Vagina (tissue), 2 donors: ENCODE measurements at regions not wholly inside any gene's neighbourhood (a gene's known extent, or its start where the extent isn't known, plus 50 kb on each side); places are given as distances from the start of the nearest gene placed in this dataset.

ENCODE experiments used
- POLR2AphosphoS5 ChIP-seq, 2 donors: sonication (generic); formaldehyde crosslinking; IDR thresholded peaks; one replicate each; pipeline ENCODE4 v1.9.0; 2017; ENCODE audit warnings: antibody characterized with exemption in 2 of 2, mild to moderate bottlenecking in 2 of 2, low read depth in 1 of 2; ENCODE audit not compliant: insufficient read depth in 1 of 2
- TF ChIP-seq, protein P1 (sequence below), 3 experiments: fragments of 450-650 bp in 2 of 3; fragments of 200-600 bp in 1 of 3; sonication (generic) in 1 of 3; IDR thresholded peaks; one replicate each; pipeline ENCODE4 v1.5.1; 2017 to 2019; ENCODE audit warnings: antibody characterized with exemption in 3 of 3, mild to moderate bottlenecking in 2 of 3, moderate library complexity in 2 of 3

DNA sequence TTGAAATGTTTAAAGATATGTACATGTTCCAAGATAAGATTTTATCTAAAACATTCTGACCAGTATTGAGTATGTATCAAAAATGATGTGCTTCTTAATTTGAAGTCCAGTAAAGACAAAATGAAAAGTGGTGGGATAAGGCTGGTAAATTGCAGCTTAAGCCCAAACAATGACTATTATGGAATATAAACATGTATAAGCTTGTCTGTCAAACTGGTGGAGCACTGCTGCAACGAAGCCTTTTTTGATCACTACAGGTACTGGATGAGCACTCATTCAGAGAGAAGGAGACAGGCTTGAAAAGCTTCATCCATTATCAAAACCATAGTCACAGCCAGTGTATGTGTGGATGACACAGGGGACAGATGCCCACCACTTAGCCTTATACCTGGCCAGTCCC lies 138.4 kb downstream of the ATP23 start:
- TF ChIP-seq, protein P1, sequence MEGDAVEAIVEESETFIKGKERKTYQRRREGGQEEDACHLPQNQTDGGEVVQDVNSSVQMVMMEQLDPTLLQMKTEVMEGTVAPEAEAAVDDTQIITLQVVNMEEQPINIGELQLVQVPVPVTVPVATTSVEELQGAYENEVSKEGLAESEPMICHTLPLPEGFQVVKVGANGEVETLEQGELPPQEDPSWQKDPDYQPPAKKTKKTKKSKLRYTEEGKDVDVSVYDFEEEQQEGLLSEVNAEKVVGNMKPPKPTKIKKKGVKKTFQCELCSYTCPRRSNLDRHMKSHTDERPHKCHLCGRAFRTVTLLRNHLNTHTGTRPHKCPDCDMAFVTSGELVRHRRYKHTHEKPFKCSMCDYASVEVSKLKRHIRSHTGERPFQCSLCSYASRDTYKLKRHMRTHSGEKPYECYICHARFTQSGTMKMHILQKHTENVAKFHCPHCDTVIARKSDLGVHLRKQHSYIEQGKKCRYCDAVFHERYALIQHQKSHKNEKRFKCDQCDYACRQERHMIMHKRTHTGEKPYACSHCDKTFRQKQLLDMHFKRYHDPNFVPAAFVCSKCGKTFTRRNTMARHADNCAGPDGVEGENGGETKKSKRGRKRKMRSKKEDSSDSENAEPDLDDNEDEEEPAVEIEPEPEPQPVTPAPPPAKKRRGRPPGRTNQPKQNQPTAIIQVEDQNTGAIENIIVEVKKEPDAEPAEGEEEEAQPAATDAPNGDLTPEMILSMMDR (IDR thresholded peaks at IDR 0.05), result no peak
- no peak for TF ChIP-seq POLR2AphosphoS5 (IDR thresholded peaks at IDR 0.05; ENCODE audit: insufficient read depth in 1 of 2, low read depth in 1 of 2)
